ENCODE measurements at regions not wholly inside any gene's neighbourhood (a gene's known extent, or its start where the extent isn't known, plus 50 kb on each side); places are given as distances from the start of the nearest gene placed in this dataset.

GRCh38 chr3:151962352-151962751, 88.9 kb downstream of the SUCNR1 start:
- Histone ChIP-seq H2AFZ (ENCODE audit: low read length) (no peak overlapping the region), H3K79me2 (ENCODE audit: insufficient read depth, low read length) (no peaks in the 10 kb centered on the region), H3K4me3 (ENCODE audit: insufficient read depth, low read length) (no peak overlapping the region), H3K9me3 (ENCODE audit: low read depth, low read length) (no peaks in the 10 kb centered on the region), H3K36me3 (ENCODE audit: insufficient read depth, low read length) (no peaks in the 10 kb centered on the region), H3K4me1 (ENCODE audit: insufficient read depth, low read length) (no peaks in the 10 kb centered on the region), H3K27ac (ENCODE audit: low read depth, low read length) (no peak overlapping the region), H3K27me3 (ENCODE audit: insufficient read depth, low read length) (no peaks in the 10 kb centered on the region), H4K20me1 (ENCODE audit: insufficient read depth, low read length) (no peaks in the 10 kb centered on the region), H3K4me2 (ENCODE audit: insufficient read depth, low read length) (no peak overlapping the region)
- no peak for DNase-seq (ENCODE audit: insufficient read length, low spot score, missing footprints)
- no peak for TF ChIP-seq CTCF (IDR thresholded peaks at IDR 0.05; ENCODE audit: extremely low read depth, low read depth, low read length)

- Histone ChIP-seq H3K79me2 (ENCODE audit: insufficient read depth, low read length) (no peaks in the 10 kb centered on the region), H3K36me3 (ENCODE audit: insufficient read depth, low read length) (no peaks in the 10 kb centered on the region), H2AFZ (ENCODE audit: low read length) (no peak overlapping the region), H4K20me1 (ENCODE audit: insufficient read depth, low read length) (no peaks in the 10 kb centered on the region), H3K9me3 (ENCODE audit: low read depth, low read length) (no peaks in the 10 kb centered on the region), H3K27ac (ENCODE audit: low read depth, low read length) (no peak overlapping the region), H3K4me1 (ENCODE audit: insufficient read depth, low read length) (no peaks in the 10 kb centered on the region), H3K4me3 (ENCODE audit: insufficient read depth, low read length) (no peak overlapping the region), H3K27me3 (ENCODE audit: insufficient read depth, low read length) (no peaks in the 10 kb centered on the region), H3K4me2 (ENCODE audit: insufficient read depth, low read length) (no peak overlapping the region)
- DNase-seq (ENCODE audit: insufficient read length, low spot score, missing footprints) = no peak
- no peak for TF ChIP-seq CTCF (IDR thresholded peaks at IDR 0.05; ENCODE audit: extremely low read depth, low read depth, low read length)
These were observed 89.5 kb downstream of the SUCNR1 start for GRCh38 chr3:151962912-151963311.

GRCh38 chr3:151964743-151965142, 91.3 kb downstream of the SUCNR1 start:
- Histone ChIP-seq H3K9me3 (ENCODE audit: low read depth, low read length) (no peaks in the 10 kb centered on the region), H3K36me3 (ENCODE audit: insufficient read depth, low read length) (no peaks in the 10 kb centered on the region), H3K4me1 (ENCODE audit: insufficient read depth, low read length) (no peaks in the 10 kb centered on the region), H3K27me3 (ENCODE audit: insufficient read depth, low read length) (no peaks in the 10 kb centered on the region), H3K27ac (ENCODE audit: low read depth, low read length) (no peak overlapping the region), H3K4me3 (ENCODE audit: insufficient read depth, low read length) (no peak overlapping the region), H2AFZ (ENCODE audit: low read length) (peak overlapping the region; percentile 64), H3K4me2 (ENCODE audit: insufficient read depth, low read length) (no peak overlapping the region), H3K79me2 (ENCODE audit: insufficient read depth, low read length) (no peaks in the 10 kb centered on the region), H4K20me1 (ENCODE audit: insufficient read depth, low read length) (no peaks in the 10 kb centered on the region)
- no peak for DNase-seq (ENCODE audit: insufficient read length, low spot score, missing footprints)
- no peak for TF ChIP-seq CTCF (IDR thresholded peaks at IDR 0.05; ENCODE audit: extremely low read depth, low read depth, low read length)

- Histone ChIP-seq H3K4me1 (ENCODE audit: insufficient read depth, low read length) (peaks cover 10% of the 10 kb centered on the region), H2AFZ (ENCODE audit: low read length) (no peak overlapping the region), H3K36me3 (ENCODE audit: insufficient read depth, low read length) (no peaks in the 10 kb centered on the region), H4K20me1 (ENCODE audit: insufficient read depth, low read length) (no peaks in the 10 kb centered on the region), H3K9me3 (ENCODE audit: low read depth, low read length) (no peaks in the 10 kb centered on the region), H3K79me2 (ENCODE audit: insufficient read depth, low read length) (no peaks in the 10 kb centered on the region), H3K4me3 (ENCODE audit: insufficient read depth, low read length) (no peak overlapping the region), H3K27me3 (ENCODE audit: insufficient read depth, low read length) (no peaks in the 10 kb centered on the region), H3K4me2 (ENCODE audit: insufficient read depth, low read length) (no peak overlapping the region), H3K27ac (ENCODE audit: low read depth, low read length) (no peak overlapping the region)
- no peak for TF ChIP-seq CTCF (IDR thresholded peaks at IDR 0.05; ENCODE audit: extremely low read depth, low read depth, low read length)
- no peak for DNase-seq (ENCODE audit: insufficient read length, low spot score, missing footprints)
These were observed 95.7 kb downstream of the SUCNR1 start for GRCh38 chr3:151969026-151969642.
